HEK293 (cell line): ENCODE measurements at regions not wholly inside any gene's neighbourhood (a gene's known extent, or its start where the extent isn't known, plus 50 kb on each side); places are given as distances from the start of the nearest gene placed in this dataset.

Experiments
- GLIS1 ChIP-seq: fragments of 450-650 bp; formaldehyde crosslinking; IDR thresholded peaks from 2 replicates; pipeline ENCODE4 v1.5.1; 2016; ENCODE audit warnings: missing biosample characterization, missing genetic modification characterization
- MEIS1 ChIP-seq: sonication (generic); formaldehyde crosslinking; IDR thresholded peaks from 2 replicates; pipeline ENCODE4 v1.8.1; 2022; ENCODE audit warnings: missing genetic modification reagents, mild to moderate bottlenecking, borderline replicate concordance
- REPIN1 ChIP-seq: fragments of 450-650 bp; formaldehyde crosslinking; IDR thresholded peaks from 2 replicates; pipeline ENCODE4 v1.5.1; 2017; ENCODE audit warnings: missing biosample characterization, missing genetic modification characterization, low read depth
- ZNF121 ChIP-seq: fragments of 450-650 bp; formaldehyde crosslinking; IDR thresholded peaks from 2 replicates; pipeline ENCODE4 v1.5.1; 2016; ENCODE audit warnings: missing biosample characterization, missing genetic modification characterization
- ZNF132 ChIP-seq: fragments of 450-650 bp; formaldehyde crosslinking; IDR thresholded peaks from 2 replicates; pipeline ENCODE4 v1.5.1; 2017; ENCODE audit warnings: missing biosample characterization, missing genetic modification characterization, borderline replicate concordance
- ZNF302 ChIP-seq: fragments of 450-650 bp; formaldehyde crosslinking; IDR thresholded peaks from 2 replicates; pipeline ENCODE4 v1.5.1; 2016; ENCODE audit warnings: missing biosample characterization, missing genetic modification characterization, low read depth
- ZNF560 ChIP-seq: fragments of 450-650 bp; formaldehyde crosslinking; IDR thresholded peaks from 2 replicates; pipeline ENCODE4 v1.5.1; 2017; ENCODE audit warnings: missing biosample characterization, missing genetic modification characterization, borderline replicate concordance
- TF ChIP-seq, protein P1 (sequence below): fragments of 450-650 bp; formaldehyde crosslinking; IDR thresholded peaks from 2 replicates; pipeline ENCODE4 v1.5.1; 2017; ENCODE audit warnings: missing biosample characterization, mild to moderate bottlenecking, missing genetic modification characterization, moderate library complexity
- TF ChIP-seq, protein P2 (sequence below): fragments of 450-650 bp; formaldehyde crosslinking; IDR thresholded peaks from 2 replicates; pipeline ENCODE4 v1.5.1; 2016; ENCODE audit warnings: missing biosample characterization, missing genetic modification characterization
- TF ChIP-seq, protein P3 (sequence below): fragments of 450-650 bp; formaldehyde crosslinking; IDR thresholded peaks from 2 replicates; pipeline ENCODE4 v1.5.1; 2016; ENCODE audit warnings: missing biosample characterization, missing genetic modification characterization

DNA sequence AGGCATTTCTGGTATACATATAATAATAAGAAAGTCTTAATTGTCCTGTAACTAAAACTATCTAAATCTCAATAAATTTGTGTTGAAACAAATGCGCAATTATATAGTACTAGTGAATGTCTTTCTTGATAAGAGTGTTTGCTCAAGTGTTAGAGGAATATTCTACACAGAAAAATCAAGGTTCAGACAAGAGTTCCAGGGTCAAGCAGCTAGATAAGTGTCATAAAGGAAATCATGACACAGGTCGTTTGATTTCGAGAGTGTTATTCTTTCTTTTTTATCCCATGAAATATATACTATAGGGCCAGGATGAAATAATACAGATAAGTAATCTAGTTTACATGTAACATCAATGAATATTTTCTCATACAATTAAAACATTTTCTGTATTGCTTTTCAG is 366.1 kb downstream of the UTRN start:
- TF ChIP-seq ZNF121 (tag by site-specific recombination) (no peak), GLIS1 (tag by site-specific recombination) (no peak), MEIS1 (CRISPR knock-in tag) (no peak), REPIN1 (tag by site-specific recombination) (no peak), ZNF560 (no peak), ZNF132 (tag by site-specific recombination) (no peak), ZNF302 (tag by site-specific recombination) (no peak)
- TF ChIP-seq, protein P1, sequence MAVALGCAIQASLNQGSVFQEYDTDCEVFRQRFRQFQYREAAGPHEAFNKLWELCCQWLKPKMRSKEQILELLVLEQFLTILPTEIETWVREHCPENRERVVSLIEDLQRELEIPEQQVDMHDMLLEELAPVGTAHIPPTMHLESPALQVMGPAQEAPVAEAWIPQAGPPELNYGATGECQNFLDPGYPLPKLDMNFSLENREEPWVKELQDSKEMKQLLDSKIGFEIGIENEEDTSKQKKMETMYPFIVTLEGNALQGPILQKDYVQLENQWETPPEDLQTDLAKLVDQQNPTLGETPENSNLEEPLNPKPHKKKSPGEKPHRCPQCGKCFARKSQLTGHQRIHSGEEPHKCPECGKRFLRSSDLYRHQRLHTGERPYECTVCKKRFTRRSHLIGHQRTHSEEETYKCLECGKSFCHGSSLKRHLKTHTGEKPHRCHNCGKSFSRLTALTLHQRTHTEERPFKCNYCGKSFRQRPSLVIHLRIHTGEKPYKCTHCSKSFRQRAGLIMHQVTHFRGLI (tag by site-specific recombination): no peak
- TF ChIP-seq, protein P2, sequence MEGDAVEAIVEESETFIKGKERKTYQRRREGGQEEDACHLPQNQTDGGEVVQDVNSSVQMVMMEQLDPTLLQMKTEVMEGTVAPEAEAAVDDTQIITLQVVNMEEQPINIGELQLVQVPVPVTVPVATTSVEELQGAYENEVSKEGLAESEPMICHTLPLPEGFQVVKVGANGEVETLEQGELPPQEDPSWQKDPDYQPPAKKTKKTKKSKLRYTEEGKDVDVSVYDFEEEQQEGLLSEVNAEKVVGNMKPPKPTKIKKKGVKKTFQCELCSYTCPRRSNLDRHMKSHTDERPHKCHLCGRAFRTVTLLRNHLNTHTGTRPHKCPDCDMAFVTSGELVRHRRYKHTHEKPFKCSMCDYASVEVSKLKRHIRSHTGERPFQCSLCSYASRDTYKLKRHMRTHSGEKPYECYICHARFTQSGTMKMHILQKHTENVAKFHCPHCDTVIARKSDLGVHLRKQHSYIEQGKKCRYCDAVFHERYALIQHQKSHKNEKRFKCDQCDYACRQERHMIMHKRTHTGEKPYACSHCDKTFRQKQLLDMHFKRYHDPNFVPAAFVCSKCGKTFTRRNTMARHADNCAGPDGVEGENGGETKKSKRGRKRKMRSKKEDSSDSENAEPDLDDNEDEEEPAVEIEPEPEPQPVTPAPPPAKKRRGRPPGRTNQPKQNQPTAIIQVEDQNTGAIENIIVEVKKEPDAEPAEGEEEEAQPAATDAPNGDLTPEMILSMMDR (tag by site-specific recombination): no peak
- TF ChIP-seq, protein P3, sequence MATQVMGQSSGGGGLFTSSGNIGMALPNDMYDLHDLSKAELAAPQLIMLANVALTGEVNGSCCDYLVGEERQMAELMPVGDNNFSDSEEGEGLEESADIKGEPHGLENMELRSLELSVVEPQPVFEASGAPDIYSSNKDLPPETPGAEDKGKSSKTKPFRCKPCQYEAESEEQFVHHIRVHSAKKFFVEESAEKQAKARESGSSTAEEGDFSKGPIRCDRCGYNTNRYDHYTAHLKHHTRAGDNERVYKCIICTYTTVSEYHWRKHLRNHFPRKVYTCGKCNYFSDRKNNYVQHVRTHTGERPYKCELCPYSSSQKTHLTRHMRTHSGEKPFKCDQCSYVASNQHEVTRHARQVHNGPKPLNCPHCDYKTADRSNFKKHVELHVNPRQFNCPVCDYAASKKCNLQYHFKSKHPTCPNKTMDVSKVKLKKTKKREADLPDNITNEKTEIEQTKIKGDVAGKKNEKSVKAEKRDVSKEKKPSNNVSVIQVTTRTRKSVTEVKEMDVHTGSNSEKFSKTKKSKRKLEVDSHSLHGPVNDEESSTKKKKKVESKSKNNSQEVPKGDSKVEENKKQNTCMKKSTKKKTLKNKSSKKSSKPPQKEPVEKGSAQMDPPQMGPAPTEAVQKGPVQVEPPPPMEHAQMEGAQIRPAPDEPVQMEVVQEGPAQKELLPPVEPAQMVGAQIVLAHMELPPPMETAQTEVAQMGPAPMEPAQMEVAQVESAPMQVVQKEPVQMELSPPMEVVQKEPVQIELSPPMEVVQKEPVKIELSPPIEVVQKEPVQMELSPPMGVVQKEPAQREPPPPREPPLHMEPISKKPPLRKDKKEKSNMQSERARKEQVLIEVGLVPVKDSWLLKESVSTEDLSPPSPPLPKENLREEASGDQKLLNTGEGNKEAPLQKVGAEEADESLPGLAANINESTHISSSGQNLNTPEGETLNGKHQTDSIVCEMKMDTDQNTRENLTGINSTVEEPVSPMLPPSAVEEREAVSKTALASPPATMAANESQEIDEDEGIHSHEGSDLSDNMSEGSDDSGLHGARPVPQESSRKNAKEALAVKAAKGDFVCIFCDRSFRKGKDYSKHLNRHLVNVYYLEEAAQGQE: no peak
